CD4-positive, alpha-beta T cell treated with Interleukin-4 for 4 hours (primary cell): ENCODE measurements at regions not wholly inside any gene's neighbourhood (a gene's known extent, or its start where the extent isn't known, plus 50 kb on each side); places are given as distances from the start of the nearest gene placed in this dataset.
"Not testable (repeated sequence)": the region's sequence is repeated elsewhere in the genome, so short reads cannot be mapped to it uniquely, and the experiment has no call there.

ENCODE experiments used
- DNase-seq: peaks from one replicate; pipeline ENCODE4 v3.0.0-alpha.2; 2020

DNA sequence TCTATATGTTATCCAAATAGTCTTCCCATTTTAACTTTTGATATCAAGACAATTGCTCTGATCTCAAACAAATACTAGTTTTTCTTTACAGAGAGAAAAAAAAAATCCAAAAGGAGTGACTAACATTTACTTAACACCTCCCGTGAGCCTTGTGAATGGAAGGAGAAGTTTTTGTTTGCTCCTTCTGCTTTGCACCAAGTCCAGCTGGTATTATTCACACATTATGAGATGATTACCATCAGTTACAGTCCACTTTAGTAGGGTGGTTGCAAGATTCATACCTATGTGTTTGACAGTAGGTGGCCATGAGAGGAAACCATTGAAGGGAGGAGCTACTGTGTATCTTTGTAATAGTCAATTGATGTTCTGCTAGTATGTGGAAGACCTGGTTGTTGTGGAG is 443.4 kb upstream of the ZP4 start:
- no peak for DNase-seq

DNA sequence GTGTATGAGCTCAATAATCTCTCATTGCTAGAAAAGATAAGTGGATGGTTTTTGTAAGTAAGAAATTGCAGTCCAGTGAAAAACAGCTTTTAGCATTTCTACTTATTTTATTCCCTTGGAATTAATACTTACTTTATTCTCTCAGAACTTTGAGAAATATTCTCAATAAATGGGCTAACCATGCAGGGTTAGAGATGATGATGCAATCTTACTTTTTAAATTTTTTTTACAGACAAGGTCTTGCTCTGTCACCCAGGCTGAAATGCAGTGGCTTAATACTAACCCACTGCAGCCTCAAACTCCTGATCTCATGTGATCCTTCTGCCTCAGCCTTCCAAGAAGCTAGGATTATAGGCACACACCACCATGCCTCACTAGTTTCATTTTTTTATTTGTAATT is 440.8 kb upstream of the ZP4 start:
- DNase-seq, result no peak

DNA sequence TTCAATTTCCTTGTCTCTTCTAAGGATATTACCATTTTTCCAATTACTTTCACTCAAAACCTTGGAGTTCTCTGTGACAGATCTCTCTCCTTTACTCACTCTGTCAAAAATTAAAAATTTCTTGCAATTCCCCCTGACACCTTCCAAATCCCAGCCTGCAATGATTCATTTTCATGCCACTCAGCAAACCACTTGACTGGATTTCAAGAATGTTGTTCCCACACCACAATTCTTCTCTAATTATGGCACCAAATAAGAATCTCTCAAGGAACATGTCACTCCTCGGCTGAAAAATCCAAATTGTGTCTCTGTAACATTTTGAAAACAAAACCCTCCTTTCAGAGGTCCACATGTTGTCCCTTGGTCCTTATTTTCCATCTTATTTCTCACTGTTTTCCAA is 438.9 kb upstream of the ZP4 start:
- no peak for DNase-seq

DNA sequence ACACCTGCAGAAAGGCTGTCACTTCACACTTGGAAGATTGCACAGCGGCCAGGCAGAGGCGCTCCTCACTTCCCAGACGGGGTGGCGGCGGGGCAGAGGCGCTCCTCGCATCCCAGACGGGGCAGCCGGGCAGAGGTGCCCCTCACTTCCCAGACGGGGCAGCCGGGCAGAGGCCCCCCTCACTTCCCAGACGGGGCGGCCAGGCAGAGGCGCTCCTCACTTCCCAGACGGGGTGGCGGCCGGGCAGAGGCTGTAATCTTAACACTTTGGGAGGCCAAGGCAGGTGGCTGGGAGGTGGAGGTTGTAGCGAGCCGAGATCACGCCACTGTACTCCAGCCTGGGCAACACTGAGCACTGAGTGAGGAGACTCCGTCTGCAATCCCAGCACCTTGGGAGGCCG is 436.3 kb upstream of the ZP4 start:
- not testable (repeated sequence) for DNase-seq

DNA sequence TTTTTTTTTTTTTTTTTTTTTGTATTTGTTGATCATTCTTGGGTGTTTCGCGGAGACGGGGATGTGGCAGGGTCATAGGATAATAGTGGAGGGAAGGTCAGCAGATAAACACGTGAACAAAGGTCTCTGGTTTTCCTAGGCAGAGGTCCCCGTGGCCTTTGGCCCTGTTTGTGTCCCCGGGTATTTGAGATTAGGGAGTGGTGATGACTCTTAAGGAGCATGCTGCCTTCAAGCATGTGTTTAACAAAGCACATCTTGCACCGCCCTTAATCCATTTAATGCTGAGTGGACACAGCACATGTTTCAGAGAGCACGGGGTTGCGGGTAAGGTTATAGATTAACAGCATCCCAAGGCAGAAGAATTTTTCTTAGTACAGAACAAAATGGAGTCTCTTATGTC is 435.8 kb upstream of the ZP4 start:
- not testable (repeated sequence) for DNase-seq

DNA sequence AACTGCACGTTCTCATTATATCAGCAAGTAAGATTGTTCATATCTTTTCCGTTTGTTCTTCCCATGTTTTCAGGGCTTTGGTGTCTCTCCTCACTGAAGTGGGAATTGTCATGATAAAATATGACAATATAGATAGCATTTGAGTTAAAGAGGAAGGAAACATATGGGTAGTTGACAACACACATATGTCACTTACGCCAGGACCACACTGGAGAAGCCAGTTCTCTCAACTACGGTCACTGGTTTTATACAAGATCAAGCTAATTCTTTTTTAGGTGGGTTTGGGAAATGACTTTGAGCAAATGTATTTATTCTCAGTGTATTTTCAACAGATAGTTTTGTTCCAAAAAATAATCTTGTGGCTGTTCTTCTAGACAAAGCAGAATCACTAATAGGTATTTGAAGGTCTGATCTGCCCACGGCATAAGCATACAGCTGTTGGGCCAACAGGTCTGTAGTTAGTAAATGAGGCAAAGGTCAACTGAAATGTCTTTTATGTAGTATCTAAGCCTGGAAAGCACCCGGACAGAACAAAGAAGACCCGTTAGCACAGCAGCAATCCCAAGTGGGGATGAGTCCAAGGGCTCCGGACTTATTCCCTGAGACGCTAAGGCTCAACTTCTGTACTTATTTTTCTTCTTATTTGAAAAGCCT is 433.6 kb upstream of the ZP4 start:
- no peak for DNase-seq

DNA sequence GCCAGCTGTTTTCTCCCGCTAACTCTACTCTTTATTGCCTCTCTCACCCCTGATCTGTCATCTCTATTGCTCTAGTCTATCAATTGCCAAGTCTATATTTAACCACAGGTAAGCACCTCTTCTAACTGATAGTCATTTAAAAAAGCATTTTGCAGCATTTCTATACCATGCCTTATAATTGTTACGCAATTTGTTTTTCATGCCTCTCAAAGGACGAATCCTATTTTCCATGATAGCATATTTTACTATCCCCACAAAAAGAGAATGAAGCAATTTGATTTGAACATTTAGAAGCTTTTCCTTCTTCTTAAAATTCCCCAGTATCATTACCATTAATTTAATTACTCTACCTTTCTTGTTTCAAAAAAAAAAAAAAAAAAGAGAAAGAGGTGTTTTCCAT is 432.8 kb upstream of the ZP4 start:
- no peak for DNase-seq

DNA sequence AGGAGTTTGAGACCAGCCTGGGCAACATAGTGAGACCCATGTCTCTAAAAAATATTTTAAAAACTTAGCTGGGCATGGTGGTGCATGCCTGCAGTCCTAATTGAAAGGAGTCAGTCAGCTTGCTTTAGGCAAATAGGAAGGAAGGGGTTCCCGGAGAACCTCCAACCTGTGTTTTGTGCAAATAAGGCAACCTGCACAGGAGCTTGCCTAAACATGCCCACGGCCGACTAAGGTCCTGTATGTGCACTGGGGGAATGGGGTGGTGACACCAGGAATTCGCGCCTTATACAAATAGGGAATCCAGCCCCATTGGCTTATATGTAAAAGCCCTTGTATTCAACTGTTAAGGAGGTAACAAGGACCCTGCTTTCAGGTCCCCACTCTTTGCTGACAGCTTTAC is 429.2 kb upstream of the ZP4 start:
- no peak for DNase-seq

DNA sequence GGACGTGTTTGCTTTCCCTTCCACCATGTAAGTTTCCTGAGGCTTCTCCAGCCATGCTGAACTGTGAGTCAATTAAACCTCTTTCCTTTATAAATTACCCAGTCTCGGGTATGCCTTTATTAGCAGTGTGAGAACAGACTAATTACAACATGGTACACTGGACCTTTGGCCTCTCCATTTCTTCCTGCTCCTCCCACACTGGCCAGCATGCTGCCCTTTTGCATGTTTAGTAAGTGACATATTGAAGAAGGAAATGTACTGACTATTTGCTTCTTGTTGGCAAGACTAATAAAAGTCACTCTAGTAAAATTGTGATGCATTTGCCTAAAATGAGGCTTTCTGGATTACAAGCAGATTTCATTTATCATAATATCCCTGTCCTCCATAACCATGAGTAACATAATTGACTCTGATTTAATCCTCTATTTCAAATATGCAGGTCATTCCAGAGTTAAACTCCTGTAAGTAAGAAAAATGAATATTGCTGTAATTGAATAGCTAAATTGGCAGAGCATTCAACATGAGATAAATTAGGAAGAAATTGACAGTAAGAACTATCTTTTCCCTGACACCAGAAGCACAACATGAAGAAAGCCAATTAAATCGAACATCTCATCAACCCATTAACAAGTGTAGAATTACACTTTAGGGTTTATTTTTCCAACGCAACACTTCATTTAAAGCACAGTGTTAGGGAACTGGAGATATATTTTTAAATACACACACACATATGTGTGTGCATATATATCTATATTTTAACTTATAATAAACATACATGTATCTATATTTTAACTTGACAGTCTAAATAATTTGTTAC is 427.8 kb upstream of the ZP4 start:
- DNase-seq, result no peak

DNA sequence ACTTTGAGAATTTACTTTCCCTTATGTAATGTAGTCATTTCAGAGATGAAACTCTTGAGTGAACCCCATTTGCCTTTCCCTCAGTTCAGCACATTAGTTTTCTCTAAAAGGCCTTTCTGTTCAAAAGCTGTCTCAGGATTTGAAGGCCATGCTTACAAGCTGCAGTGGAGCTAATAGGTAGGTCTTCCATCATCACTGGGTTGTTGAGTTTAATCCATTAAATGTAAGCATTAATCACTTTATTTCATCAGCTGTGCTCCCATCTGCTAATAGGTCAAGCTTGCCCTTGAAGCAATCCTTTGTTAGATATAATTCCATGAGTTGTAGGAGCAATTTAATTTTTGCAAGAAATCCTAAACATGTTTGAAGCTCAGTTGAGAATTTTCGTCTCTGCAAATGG is 422.2 kb upstream of the ZP4 start:
- DNase-seq, result no peak

DNA sequence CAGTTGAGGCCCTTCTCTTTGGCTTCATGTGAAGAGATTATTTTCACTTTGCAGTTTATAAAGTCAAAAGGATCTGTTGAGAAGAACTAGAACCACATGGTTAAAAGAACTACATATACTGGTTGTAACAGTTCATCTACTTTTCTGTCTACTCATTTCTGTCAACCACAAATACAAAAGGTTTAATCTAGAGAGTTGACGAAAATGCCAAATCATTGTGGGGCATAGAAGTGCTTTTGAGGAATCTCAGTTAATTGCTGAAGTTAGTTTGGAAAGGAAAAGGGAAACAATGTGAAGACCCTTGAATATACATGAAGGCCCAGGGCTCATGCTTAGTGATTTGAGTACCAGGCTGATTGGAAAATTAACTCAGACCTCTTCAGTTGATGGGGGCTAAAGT is 415.7 kb upstream of the ZP4 start:
- DNase-seq, result no peak

DNA sequence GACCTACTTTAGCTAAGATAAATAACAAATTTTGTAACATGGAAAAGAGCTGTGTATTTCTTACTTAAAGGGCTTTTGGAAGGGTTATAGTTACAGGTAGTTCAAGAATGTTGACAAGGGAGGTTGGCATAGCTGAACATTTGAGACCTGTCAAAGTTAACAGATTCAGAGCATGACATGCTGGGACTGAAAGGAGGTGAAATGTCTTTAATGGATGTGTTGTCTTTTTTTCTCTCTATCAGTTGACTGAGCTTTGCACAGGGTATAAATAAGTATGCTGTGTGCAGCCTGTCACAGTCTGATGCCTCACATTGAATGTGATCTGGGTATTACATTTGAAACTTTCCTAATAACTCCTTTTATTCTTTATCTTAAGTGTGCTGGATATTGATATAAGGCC is 411.9 kb upstream of the ZP4 start:
- no peak for DNase-seq

DNA sequence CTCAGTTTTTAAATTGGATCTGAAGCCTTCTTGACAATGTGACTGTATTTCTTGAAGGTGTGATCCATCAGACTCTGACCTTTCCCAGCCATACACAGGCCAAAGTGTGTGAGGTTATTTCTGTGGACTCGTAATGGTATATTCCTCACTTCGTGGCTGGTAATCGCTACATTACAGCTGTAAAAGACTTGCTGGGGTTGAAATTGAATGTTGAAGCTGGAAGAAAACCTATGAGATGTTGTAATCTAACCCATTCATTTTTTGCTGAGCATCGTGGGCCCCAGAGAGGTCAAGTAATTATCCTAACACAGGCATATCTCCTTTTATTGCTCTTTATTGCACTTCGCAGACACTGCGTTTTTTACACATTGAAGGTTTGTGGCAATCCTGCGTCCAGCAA is 405.6 kb upstream of the ZP4 start:
- DNase-seq, result no peak

DNA sequence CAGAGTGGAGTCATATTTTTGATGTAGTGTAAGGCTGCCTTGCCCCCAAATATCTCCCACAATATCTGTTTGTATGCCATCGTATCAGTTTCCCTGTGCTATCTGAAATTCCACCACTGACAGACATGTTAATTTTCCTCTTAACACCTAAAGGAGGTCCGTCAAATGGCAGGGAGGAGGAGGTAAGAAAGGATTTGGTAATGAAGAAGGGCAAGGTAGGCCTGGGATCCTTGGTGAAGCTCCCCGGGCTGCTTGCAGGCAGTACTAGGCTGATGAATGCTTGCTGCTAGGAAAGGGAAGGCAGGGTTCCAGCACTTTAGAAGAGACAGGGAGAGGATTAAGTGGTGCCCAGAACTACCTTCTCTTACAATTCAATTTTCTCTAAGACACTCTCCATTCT is 402.4 kb upstream of the ZP4 start:
- DNase-seq, result no peak

DNA sequence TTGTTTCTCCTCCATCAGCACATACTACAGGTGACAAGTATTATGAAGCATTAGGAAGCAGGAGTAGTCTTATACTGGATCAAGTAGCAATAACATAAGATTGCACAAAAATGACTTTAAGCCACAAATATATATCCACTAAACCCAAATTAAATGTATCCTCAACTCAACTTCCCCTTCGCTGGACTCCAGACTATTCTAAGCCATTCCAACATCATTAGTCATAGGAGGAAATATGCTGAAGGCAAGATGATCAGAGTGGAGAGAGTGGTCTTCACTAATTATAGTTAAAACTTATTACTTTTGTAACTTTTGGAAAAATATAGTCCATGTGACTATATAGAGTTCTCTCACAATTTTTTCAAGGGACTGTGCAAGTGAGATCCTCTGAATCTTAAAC is 390.7 kb upstream of the ZP4 start:
- DNase-seq, result no peak

DNA sequence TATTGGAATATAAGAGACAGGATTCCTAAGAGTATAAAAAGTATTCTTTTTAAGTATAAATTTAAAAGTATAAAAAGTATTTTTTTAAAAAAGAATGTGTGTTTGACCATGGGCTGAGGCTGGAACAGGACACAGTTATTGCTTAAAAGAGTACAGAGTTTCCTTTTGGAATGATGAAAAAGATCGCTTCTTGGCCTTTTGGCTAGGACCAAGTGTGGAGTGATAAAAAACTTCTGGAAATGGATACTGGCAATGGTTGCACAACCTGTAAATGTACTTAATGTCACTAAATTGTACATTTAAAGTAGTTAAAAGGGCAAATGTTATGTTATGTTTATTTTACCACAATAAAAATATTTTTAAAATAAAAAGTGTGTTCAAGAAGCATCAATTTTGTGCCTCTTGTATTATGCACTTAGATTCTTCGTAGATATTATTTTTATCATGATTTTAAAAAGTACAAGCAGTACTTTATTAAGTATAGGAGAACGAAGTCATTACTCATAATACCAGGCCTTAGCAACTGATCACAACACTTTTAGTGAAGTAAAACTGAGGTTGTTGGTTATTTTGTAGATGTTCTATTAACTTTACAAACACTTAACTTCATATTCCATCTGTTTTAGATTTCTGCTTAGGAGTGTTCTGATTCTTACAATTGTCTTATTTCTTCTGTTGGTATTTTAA is 389.1 kb upstream of the ZP4 start:
- no peak for DNase-seq

DNA sequence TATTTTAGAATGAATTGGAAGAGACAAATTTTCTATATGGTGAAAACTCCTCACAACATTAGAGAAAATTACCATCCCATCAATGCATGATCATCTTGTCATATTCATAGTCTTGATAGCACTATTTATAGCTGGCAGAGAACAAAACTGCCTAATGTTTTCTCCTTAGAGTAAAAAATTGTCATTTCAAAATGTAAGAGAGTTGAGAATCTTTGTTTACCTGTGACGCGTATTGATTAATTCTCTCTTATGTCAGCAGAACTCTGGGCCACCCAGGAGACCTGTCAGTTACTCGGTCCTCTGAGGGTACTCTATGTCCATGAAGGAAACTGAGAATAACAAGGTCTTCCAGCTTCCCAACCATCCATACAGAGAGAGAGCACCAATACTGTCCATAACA is 381.4 kb upstream of the ZP4 start:
- DNase-seq, result no peak

DNA sequence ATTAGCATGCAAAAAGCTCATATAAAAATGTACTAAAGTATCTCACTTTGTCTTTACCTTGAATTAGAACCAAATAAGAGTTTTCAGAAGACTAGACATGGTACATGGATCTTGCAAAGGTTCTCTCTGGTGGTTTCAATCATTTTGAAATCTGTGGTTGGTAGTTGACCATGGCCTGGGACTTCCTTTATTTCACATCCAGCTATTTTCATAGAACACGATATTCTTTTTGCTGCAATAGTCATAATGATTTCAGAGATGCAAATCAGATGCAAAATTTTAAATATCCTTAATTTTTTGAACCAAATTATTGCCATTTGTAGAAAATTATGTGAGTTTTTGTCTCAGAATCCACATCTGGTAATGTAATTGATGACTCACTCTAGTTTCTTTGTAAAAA is 375.1 kb upstream of the ZP4 start:
- no peak for DNase-seq

DNA sequence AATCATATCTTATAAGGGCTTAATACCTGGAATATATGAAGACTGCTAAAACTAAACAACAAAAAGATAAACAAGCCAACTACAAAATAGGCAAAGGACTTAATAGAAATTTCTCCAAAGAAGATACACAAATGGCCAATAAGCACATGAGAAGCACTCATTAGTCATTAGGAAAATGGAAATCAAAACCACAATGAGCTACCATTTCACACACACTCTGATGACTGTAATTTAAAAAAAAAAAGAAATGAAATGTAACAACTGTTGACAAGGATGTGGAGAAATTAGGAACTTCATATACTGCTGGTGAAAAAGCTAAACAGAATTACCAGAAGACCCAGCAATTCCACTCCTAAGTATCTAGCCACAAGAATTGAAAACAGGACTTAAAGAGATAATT is 374.2 kb upstream of the ZP4 start:
- DNase-seq, result no peak

DNA sequence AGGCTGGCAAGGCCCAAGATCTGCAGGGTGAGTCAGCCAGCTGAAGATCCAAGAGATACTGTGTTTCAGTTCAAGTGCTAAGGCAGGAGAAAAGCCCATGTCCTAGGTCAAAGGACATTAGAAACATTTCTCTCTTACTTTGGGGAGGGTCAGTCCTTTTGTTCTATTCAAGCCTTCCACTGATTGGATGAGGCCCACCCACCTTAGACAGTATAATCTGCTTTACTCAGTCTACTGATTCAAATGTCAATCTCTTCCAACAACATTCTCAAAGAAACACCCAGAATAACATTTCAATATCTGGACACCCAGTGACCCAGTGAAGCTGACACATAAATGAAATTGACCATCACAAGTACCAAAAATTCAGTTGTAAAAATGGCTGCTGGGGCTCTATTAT is 367.8 kb upstream of the ZP4 start:
- DNase-seq, result no peak

DNA sequence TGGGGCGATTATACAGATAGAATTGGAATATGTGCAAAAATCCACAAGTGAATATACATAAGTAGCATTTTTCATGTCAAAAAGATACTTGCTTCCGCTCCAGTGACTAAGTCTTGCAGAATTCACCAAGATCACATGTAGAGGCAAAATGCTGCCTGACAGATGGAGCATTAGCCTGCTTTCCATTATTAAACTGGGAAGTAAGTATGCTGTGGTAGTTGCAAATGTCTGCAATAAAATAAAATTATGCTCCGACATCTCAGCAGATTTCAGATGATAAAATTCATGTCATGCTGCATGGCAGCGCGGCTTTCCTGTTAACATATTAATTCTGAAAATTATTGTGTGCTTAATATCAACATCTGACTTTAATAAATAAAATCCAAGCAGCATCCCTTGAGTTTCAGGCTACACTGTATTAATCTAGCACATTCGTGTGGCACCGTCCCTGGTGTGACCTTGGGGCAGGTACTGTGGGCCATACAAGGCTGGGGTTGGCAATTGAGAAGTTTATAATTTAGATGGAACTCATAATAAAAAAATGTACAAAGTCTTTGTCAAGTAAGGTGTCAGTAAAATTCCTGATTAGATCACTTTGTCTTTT is 366.4 kb upstream of the ZP4 start:
- DNase-seq, result no peak

DNA sequence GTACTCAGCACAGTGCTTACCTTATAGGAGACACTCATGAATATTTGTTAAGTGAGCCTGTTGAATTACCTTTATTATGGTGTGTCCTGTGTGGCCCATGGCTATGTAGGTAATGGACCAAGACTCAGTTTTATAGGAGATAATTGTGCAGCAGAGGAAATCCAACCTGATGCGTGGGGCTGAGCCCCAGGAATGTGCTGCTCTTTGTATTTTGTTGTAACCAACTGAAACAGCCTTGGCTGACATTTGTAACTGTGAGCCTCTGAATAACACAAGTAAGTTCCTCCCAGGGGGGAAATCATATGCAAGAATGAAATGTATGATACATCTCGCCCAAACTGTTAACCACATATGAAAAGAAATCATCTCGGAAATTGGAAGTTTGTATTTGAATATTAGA is 364.2 kb upstream of the ZP4 start:
- no peak for DNase-seq

DNA sequence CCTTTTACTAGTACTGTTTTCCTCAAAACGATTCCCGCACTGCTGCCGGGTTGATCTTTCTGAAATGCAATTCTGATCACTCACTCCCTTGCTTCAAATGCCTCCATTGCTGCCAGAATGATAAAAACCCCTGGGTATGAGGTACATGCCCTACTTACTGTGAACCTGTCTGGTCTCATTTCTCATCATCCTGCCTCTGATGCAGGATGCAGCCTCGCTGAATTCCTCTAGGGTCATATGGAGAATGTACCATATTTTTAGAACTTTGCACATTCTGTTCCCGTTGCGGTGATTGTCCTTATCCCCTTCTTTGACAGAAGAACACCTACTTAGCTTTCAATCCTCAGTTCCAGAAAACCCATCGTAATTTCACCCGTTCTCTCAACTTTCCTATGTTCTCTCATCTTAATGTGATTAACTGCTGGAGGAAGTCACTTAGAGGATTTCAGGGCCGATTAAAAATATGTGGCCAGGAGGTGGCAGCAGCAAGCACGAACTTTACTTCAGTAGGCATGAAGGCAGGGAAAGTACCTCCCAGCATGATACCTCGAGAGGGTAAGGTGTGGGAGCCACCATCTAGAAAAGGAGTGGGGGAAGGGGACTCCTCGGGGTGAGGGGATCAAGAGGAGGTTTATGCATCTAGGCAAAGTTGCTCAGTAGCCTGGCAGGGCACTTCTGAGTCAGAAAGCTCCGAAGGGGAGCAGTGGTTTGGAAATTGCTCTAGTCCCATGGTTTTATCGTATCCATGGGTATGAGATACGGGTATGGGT is 361.5 kb upstream of the ZP4 start:
- peak; percentile 7 for DNase-seq
